ENCODE measurements at regions not wholly inside any gene's neighbourhood (a gene's known extent, or its start where the extent isn't known, plus 50 kb on each side); places are given as distances from the start of the nearest gene placed in this dataset.

- TF ChIP-seq CTCF (IDR thresholded peaks at IDR 0.05) (no peak), ZFX (IDR thresholded peaks at IDR 0.05; ENCODE audit: borderline replicate concordance) (no peak)
- no peak overlapping the region for H3K27ac ChIP-seq
Observed at GRCh38 chr7:26995666-26996065, 100.1 kb downstream of the HOXA1 start.

GRCh38 chr7:26993816-26994810 is 101.7 kb downstream of the HOXA1 start:
- no peak overlapping the region for H3K27ac ChIP-seq

GRCh38 chr7:26992670-26993069 is 103.1 kb downstream of the HOXA1 start:
- no peak for TF ChIP-seq ZFX (IDR thresholded peaks at IDR 0.05; ENCODE audit: borderline replicate concordance)
- TF ChIP-seq CTCF (IDR thresholded peaks at IDR 0.05), result no peak

More at GRCh38 chr7:26993816-26994810, 101.7 kb downstream of the HOXA1 start:
- no peak for TF ChIP-seq ZFX (IDR thresholded peaks at IDR 0.05; ENCODE audit: borderline replicate concordance)
- TF ChIP-seq CTCF (IDR thresholded peaks at IDR 0.05), result no peak

GRCh38 chr7:26991796-26992195 is 104.0 kb downstream of the HOXA1 start:
- H3K27ac ChIP-seq, result no peak overlapping the region
- TF ChIP-seq CTCF (IDR thresholded peaks at IDR 0.05), result no peak

More at GRCh38 chr7:26992670-26993069, 103.1 kb downstream of the HOXA1 start:
- no peak overlapping the region for H3K27ac ChIP-seq

- H3K27ac ChIP-seq, result peak overlapping the region; percentile 8; the same call in 1 of the 2 replicates
- no peak for TF ChIP-seq CTCF (IDR thresholded peaks at IDR 0.05)
- no peak for TF ChIP-seq ZFX (IDR thresholded peaks at IDR 0.05; ENCODE audit: borderline replicate concordance)
Observed at GRCh38 chr7:26989897-26990670, 105.7 kb downstream of the HOXA1 start.

- H3K27ac ChIP-seq, result no peak overlapping the region
- TF ChIP-seq CTCF (IDR thresholded peaks at IDR 0.05) (no peak), ZFX (IDR thresholded peaks at IDR 0.05; ENCODE audit: borderline replicate concordance) (no peak)
Observed at GRCh38 chr7:26988836-26989374, 106.9 kb downstream of the HOXA1 start.

All from 22Rv1 (cell line).